NCI-H446 treated with DMSO at 0.1 percent for 48 hours (cell line): ENCODE measurements at regions not wholly inside any gene's neighbourhood (a gene's known extent, or its start where the extent isn't known, plus 50 kb on each side); places are given as distances from the start of the nearest gene placed in this dataset.
A peak's percentile ranks its signal among the peaks of the same experiment; 100 is the strongest.

Source experiments
- DNase-seq: peaks from one replicate; lab custom pipeline; 2025; lab: John Stamatoyannopoulos, UW

- DNase-seq, result no peak
Observed at GRCh38 chr1:119308130-119308700, 60.4 kb upstream of the HAO2 start.

- no peak for DNase-seq
Observed at GRCh38 chr1:119308806-119309205, 59.8 kb upstream of the HAO2 start.

- peak; percentile 16 for DNase-seq
Observed at GRCh38 chr1:119310301-119310700, 58.3 kb upstream of the HAO2 start.

- no peak for DNase-seq
Observed at GRCh38 chr1:119312500-119312899, 56.1 kb upstream of the HAO2 start.

- no peak for DNase-seq
Observed at GRCh38 chr1:119314001-119314796, 54.4 kb upstream of the HAO2 start.

- no peak for DNase-seq
Observed at GRCh38 chr1:119316870-119317416, 51.6 kb upstream of the HAO2 start.

GRCh38 chr1:119318466-119319309 lies 49.9 kb upstream of the HAO2 start:
- DNase-seq, result no peak
